ENCODE measurements at regions not wholly inside any gene's neighbourhood (a gene's known extent, or its start where the extent isn't known, plus 50 kb on each side); places are given as distances from the start of the nearest gene placed in this dataset.

GRCh38 chr13:54890976-54891375 is 1862.4 kb downstream of the OLFM4 start:
- no peak for TF ChIP-seq CTCF (IDR thresholded peaks at IDR 0.05; ENCODE audit: low read depth, low read length, poor library complexity, severe bottlenecking)
- no peak for TF ChIP-seq EZH2phosphoT487 (IDR thresholded peaks at IDR 0.05; ENCODE audit: borderline replicate concordance, low read length)
